Ascending aorta (tissue), 2 donors: ENCODE measurements at regions not wholly inside any gene's neighbourhood (a gene's known extent, or its start where the extent isn't known, plus 50 kb on each side); places are given as distances from the start of the nearest gene placed in this dataset.

Experiments used
- DNase-seq, 2 donors: peaks; one replicate each; pipeline ENCODE4 v3.0.0-alpha.2; 2019; ENCODE audit warnings: low spot score in 2 of 2
- H3K27ac ChIP-seq, 2 donors: fragments of 200-600 bp; sonication (generic); one replicate each; pipeline ENCODE4 v1.5.1; 2016 to 2017; ENCODE audit warnings: mild to moderate bottlenecking in 1 of 2
- H3K27me3 ChIP-seq: fragments of 200-600 bp; sonication (generic); one replicate; pipeline ENCODE4 v1.5.1; 2017
- H3K36me3 ChIP-seq, 2 donors: fragments of 200-600 bp; sonication (generic); one replicate each; pipeline ENCODE4 v1.5.1; 2016
- H3K4me1 ChIP-seq, 2 donors: fragments of 200-600 bp; sonication (generic); one replicate each; pipeline ENCODE4 v1.5.1; 2016 to 2017; ENCODE audit warnings: mild to moderate bottlenecking in 1 of 2
- H3K4me3 ChIP-seq, 2 donors: fragments of 200-600 bp; sonication (generic); one replicate each; pipeline ENCODE4 v1.5.1; 2016 to 2017; ENCODE audit warnings: mild to moderate bottlenecking in 1 of 2
- H3K9me3 ChIP-seq, 2 donors: fragments of 200-600 bp; sonication (generic); one replicate each; pipeline ENCODE4 v1.5.1; 2016
- intact Hi-C: fragments of 100-400 bp; cut with DNase I; formaldehyde crosslinking; loops from one replicate; pipeline ENCODE4 v1.15.1; 2023
- TF ChIP-seq, protein P1 (sequence below), 3 experiments: fragments of 200-600 bp in 2 of 3; fragments of 450-650 bp in 1 of 3; sonication (generic) in 2 of 3; IDR thresholded peaks; one replicate each; pipeline ENCODE4 v1.5.1; 2016 to 2019; ENCODE audit warnings: antibody characterized with exemption in 3 of 3, mild to moderate bottlenecking in 1 of 3, moderate library complexity in 1 of 3

DNA sequence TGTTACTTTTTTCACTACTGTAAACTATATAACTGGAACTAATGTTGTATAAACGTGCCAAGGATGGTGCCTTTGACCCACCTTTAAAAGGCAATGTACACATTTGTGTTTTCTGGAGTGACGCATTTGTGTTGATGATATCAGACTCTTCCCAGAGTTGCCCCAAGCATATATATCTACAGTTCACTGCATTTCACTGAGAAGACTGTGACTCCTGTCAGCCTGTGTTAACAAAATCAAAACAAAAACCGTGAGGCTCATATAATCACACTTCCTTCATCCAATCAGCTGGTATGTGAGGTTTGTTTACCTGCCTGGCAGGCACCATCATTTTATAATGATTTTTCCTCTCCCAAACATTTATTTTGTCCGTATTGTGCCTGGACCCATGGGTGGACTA, 117.6 kb upstream of the ROBO1 start:
- H3K4me3 ChIP-seq: no peak overlapping the region
- H3K9me3 ChIP-seq: no peaks in the 10 kb centered on the region
- H3K27ac ChIP-seq: no peak overlapping the region
- no peaks in the 10 kb centered on the region for H3K36me3 ChIP-seq
- intact Hi-C loops: no loop called here
- DNase-seq: no peak
- H3K4me1 ChIP-seq: no peaks in the 10 kb centered on the region
- no peaks in the 10 kb centered on the region for H3K27me3 ChIP-seq
- TF ChIP-seq, protein P1, sequence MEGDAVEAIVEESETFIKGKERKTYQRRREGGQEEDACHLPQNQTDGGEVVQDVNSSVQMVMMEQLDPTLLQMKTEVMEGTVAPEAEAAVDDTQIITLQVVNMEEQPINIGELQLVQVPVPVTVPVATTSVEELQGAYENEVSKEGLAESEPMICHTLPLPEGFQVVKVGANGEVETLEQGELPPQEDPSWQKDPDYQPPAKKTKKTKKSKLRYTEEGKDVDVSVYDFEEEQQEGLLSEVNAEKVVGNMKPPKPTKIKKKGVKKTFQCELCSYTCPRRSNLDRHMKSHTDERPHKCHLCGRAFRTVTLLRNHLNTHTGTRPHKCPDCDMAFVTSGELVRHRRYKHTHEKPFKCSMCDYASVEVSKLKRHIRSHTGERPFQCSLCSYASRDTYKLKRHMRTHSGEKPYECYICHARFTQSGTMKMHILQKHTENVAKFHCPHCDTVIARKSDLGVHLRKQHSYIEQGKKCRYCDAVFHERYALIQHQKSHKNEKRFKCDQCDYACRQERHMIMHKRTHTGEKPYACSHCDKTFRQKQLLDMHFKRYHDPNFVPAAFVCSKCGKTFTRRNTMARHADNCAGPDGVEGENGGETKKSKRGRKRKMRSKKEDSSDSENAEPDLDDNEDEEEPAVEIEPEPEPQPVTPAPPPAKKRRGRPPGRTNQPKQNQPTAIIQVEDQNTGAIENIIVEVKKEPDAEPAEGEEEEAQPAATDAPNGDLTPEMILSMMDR (IDR thresholded peaks at IDR 0.05): no peak

DNA sequence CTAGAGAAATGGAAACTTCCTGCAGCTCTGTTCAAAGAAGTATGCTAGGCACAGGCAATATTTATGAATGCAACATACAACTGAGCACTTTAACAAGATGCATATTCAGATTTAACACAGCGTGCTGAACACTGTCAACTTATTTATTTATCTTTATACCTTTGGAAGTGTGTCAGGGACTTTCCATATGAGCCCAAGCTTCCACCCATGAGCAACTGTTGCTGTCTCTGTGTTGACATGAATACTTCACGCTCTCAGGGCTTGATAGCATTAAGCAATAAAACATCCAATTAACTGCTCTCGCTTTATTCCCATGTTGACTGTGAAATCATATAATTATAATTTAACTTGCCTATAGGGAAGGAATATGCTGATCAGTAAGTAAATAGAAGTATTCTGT, 116.6 kb upstream of the ROBO1 start:
- Histone ChIP-seq H3K27me3 (no peaks in the 10 kb centered on the region), H3K4me1 (no peaks in the 10 kb centered on the region), H3K4me3 (no peak overlapping the region), H3K27ac (no peak overlapping the region), H3K9me3 (no peaks in the 10 kb centered on the region), H3K36me3 (no peaks in the 10 kb centered on the region)
- no peak for DNase-seq
- TF ChIP-seq, protein P1 (IDR thresholded peaks at IDR 0.05): no peak
- intact Hi-C loops: no loop called here

DNA sequence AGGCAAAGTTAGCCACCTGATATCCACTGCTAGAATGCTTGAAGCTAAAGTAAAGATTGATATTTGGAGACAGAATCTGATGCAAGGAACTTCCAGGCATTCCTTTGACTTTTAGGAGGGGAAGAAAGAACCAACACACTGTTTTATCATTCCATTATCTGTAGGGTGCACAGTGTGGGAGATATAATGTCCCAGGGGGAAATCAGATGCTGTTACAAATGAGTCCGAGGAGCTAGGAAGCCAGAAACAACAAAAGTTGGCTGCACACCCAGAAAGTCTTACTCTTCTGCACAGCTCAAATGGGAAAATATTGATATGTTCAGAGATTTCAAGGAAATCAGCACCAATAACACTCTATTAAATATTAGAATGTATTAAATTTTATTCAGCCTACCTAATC, 113.6 kb upstream of the ROBO1 start:
- no peak for DNase-seq
- Histone ChIP-seq H3K27me3 (no peaks in the 10 kb centered on the region), H3K36me3 (no peaks in the 10 kb centered on the region), H3K27ac (no peak overlapping the region), H3K9me3 (peaks cover 0 to 2% of the 10 kb centered on the region in 2 donors), H3K4me1 (no peaks in the 10 kb centered on the region), H3K4me3 (no peak overlapping the region)
- intact Hi-C loops: no loop called here
- TF ChIP-seq, protein P1 (IDR thresholded peaks at IDR 0.05): no peak

DNA sequence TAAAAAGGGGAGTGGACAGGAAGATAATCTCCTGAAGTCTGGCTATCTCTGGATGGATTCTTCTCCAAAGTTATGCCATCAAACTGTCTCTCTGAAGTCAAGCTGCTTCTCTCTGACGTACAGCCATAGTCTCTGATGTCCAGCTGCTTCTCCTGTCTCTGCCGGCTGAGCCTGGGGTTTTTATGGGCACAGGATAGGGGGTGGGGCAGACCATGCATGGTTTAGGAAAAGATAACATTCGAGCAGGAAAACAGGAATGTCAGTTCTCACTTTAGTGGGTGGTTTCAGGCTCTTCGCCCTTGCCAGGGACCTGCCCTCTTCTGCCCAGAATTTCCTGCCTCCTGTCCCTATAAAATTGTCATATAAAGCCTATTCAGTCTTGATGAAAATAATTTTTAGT, 110.9 kb upstream of the ROBO1 start:
- H3K27ac ChIP-seq: no peak overlapping the region
- DNase-seq: no peak
- H3K27me3 ChIP-seq: no peaks in the 10 kb centered on the region
- peaks cover 0 to 2% of the 10 kb centered on the region in 2 donors for H3K9me3 ChIP-seq
- H3K4me3 ChIP-seq: no peak overlapping the region
- TF ChIP-seq, protein P1 (IDR thresholded peaks at IDR 0.05): no peak
- no peaks in the 10 kb centered on the region for H3K36me3 ChIP-seq
- intact Hi-C loops: no loop called here
- H3K4me1 ChIP-seq: no peaks in the 10 kb centered on the region

DNA sequence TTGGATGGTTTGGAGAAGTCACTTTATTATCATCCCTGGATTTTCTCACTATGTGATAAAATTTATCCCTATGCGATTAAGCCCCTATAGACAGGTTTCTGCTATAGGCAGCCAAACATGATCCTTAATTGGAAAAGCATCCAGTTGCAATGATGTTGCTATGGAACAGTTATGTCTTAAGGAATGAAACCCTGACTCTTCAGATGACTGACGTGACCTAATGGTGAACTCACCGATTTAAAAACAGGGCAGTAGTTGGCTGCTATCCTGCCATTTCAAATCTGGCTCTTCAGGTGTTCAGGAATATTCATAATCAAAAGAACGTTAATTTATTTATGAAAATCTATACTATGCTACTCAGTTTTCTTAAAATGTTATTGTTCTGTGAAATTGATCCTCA, 106.8 kb upstream of the ROBO1 start:
- no peak overlapping the region for H3K27ac ChIP-seq
- H3K9me3 ChIP-seq: peaks cover 0 to 2% of the 10 kb centered on the region in 2 donors
- no peak for DNase-seq
- H3K27me3 ChIP-seq: no peaks in the 10 kb centered on the region
- H3K36me3 ChIP-seq: no peaks in the 10 kb centered on the region
- intact Hi-C loops: no loop called here
- no peak overlapping the region for H3K4me3 ChIP-seq
- peaks cover 0 to 6% of the 10 kb centered on the region in 2 donors for H3K4me1 ChIP-seq
- TF ChIP-seq, protein P1 (IDR thresholded peaks at IDR 0.05): no peak

DNA sequence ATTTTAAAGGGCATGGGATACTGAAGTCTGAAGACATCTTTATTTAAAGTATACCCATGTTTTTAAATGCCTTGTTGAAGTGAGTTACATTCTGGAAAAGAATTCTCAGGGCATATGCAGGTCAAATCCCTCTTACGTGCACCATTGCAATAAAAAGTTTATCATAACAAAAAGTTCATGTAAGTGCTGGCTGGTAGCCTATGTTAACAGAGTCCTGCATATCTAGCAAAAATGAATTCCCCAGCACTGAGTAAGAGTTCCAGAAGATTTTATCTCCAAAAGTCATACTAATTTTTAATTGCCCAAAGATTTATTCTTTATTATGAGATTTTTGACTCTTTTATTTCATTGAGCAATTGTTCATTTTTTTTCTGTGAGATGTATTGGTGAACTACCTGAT, 104.7 kb upstream of the ROBO1 start:
- no peak for DNase-seq
- Histone ChIP-seq H3K27me3 (no peaks in the 10 kb centered on the region), H3K27ac (no peak overlapping the region), H3K4me1 (peaks cover 0 to 6% of the 10 kb centered on the region in 2 donors), H3K36me3 (no peaks in the 10 kb centered on the region), H3K4me3 (no peak overlapping the region), H3K9me3 (no peaks in the 10 kb centered on the region)
- TF ChIP-seq, protein P1 (IDR thresholded peaks at IDR 0.05): no peak
- intact Hi-C loops: no loop called here
